ENCODE measurements at regions not wholly inside any gene's neighbourhood (a gene's known extent, or its start where the extent isn't known, plus 50 kb on each side); places are given as distances from the start of the nearest gene placed in this dataset.

DNA sequence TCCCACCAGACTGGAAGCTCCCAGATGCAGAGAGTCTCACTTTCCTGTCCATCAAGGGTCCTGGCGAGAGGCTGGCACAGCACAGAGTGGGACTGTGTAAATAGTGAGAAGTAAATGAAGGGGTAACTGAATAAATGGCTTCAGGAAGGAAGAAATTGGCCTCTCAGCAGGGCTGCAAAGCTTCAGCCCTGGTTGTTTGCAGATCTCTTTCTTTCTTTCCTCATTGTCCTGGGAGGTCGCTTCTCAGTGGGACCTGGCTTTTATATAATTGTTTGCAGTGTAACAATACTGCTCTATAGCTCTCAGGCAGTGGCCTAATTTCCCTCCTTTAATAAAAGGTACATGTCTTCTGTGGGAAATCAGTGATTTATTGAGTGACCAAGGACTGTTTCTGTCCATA, 74.9 kb upstream of the GPR45 start:
- Histone ChIP-seq H3K9me3 (no peaks in the 10 kb centered on the region), H3K27me3 (no peaks in the 10 kb centered on the region), H3K4me1 (no peaks in the 10 kb centered on the region), H3K27ac (no peak overlapping the region), H3K4me3 (no peak overlapping the region), H3K36me3 (no peaks in the 10 kb centered on the region)
- in situ Hi-C loops (cut with MboI; ENCODE audit: low pct_ligation_motif_present in 1 of 4, low pct_unique_long_range_greater_than_20kb in 1 of 4, low sequenced_read_pairs in 3 of 4) (no loop called here), intact Hi-C loops (cut with DNase I; ENCODE audit: low total_unique reads) (no loop called here)
- 40 to 60% methylated on average over 1 to 2 of the region's 2 CpGs for WGBS, 2 donors (ENCODE audit: low coverage in 1 of 2)
- DNase-seq: no peak
- TF ChIP-seq, protein P1, sequence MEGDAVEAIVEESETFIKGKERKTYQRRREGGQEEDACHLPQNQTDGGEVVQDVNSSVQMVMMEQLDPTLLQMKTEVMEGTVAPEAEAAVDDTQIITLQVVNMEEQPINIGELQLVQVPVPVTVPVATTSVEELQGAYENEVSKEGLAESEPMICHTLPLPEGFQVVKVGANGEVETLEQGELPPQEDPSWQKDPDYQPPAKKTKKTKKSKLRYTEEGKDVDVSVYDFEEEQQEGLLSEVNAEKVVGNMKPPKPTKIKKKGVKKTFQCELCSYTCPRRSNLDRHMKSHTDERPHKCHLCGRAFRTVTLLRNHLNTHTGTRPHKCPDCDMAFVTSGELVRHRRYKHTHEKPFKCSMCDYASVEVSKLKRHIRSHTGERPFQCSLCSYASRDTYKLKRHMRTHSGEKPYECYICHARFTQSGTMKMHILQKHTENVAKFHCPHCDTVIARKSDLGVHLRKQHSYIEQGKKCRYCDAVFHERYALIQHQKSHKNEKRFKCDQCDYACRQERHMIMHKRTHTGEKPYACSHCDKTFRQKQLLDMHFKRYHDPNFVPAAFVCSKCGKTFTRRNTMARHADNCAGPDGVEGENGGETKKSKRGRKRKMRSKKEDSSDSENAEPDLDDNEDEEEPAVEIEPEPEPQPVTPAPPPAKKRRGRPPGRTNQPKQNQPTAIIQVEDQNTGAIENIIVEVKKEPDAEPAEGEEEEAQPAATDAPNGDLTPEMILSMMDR (IDR thresholded peaks at IDR 0.05): no peak
- TF ChIP-seq EP300 (IDR thresholded peaks at IDR 0.05; ENCODE audit: low read depth) (no peak), POLR2AphosphoS5 (IDR thresholded peaks at IDR 0.05) (no peak), POLR2A (IDR thresholded peaks at IDR 0.05) (no peak)

DNA sequence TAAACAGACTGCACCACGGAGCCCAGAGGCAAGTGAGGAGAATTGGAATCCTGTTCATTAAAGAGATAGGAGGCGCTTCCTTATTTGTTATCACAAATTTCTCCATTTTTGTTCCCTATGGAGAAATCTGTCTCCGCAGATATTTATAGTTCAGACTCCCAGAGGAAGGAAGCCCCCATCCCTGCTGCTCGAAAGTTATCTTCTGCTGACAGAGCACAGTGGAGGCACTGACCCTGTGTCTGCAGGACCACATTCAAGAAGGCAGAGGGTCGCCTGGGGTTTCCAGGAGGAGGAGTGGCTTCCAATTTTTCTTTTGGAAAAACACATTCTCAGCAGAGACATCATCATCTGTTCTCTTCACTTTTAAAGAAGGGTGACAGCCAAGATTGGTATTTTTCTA, 73.0 kb upstream of the GPR45 start:
- no peaks in the 10 kb centered on the region for H3K4me1 ChIP-seq
- H3K4me3 ChIP-seq: no peak overlapping the region
- no peaks in the 10 kb centered on the region for H3K27me3 ChIP-seq
- in situ Hi-C loops (cut with MboI; ENCODE audit: low pct_ligation_motif_present in 1 of 4, low pct_unique_long_range_greater_than_20kb in 1 of 4, low sequenced_read_pairs in 3 of 4): no loop called here
- TF ChIP-seq, protein P1 (IDR thresholded peaks at IDR 0.05): no peak
- TF ChIP-seq POLR2A (IDR thresholded peaks at IDR 0.05) (no peak), POLR2AphosphoS5 (IDR thresholded peaks at IDR 0.05) (no peak), EP300 (IDR thresholded peaks at IDR 0.05; ENCODE audit: low read depth) (no peak)
- no peaks in the 10 kb centered on the region for H3K9me3 ChIP-seq
- no peak overlapping the region for H3K27ac ChIP-seq
- no peaks in the 10 kb centered on the region for H3K36me3 ChIP-seq
- 56 to 59% methylated on average over 3 to 5 of the region's 5 CpGs for WGBS, 2 donors (ENCODE audit: low coverage in 1 of 2)
- DNase-seq: no peak
- intact Hi-C loops (cut with DNase I; ENCODE audit: low total_unique reads): no loop called here

DNA sequence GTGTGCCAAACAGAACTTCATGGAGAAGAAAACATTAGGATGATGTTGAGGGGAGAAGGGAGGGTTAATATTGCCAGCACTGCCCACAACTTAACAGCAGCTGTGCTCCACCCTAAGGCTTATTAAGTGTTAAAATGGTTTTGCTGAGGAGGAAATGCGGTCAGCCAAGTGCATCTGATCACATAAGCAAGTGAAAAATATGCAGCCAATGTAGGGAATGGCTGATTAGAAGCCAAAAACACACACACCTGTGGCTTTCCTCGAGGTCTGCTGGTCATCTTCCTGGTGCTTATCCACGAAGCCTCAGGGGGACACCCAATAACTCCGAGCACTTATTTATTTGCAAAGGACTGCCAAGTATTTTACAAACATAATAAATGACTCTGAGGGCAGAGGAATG, 66.3 kb upstream of the GPR45 start:
- peaks cover 0 to 27% (median 10%) of the 10 kb centered on the region in 4 donors for H3K4me1 ChIP-seq
- peak overlapping the region in 2 of 4 donors; percentile 39 to 53 for H3K27ac ChIP-seq
- no peaks in the 10 kb centered on the region for H3K36me3 ChIP-seq
- H3K27me3 ChIP-seq: no peaks in the 10 kb centered on the region
- intact Hi-C loops (cut with DNase I; ENCODE audit: low total_unique reads): no loop called here
- H3K4me3 ChIP-seq: no peak overlapping the region
- in situ Hi-C loops (cut with MboI; ENCODE audit: low pct_ligation_motif_present in 1 of 4, low pct_unique_long_range_greater_than_20kb in 1 of 4, low sequenced_read_pairs in 3 of 4): no loop called here
- DNase-seq: no peak
- TF ChIP-seq POLR2A (IDR thresholded peaks at IDR 0.05) (no peak), EP300 (IDR thresholded peaks at IDR 0.05; ENCODE audit: low read depth) (no peak), POLR2AphosphoS5 (IDR thresholded peaks at IDR 0.05) (no peak)
- no peaks in the 10 kb centered on the region for H3K9me3 ChIP-seq
- 11 to 14% methylated on average over 2 to 4 of the region's 4 CpGs for WGBS, 2 donors (ENCODE audit: low coverage in 1 of 2)

DNA sequence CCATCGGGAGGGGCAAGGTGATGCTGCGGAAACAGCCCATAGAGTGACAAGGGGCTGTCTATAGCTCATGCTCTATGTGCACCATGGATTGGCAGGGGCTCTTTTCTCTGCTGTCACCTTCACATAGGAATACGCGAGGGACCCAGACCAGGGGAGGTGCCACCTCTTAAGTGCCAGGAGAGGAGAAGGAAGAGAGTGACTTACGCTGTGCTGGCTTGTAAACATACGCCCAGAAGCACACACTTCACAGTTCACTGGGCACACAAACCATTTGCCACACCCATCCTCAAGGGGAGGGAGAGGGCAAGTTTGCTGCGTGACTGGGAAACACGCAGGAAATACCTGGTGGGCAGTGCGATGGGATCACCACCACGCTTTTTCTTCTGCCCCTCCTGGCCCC, 65.1 kb upstream of the GPR45 start:
- Histone ChIP-seq H3K4me1 (peaks cover 0 to 35% (median 21%) of the 10 kb centered on the region in 4 donors), H3K9me3 (no peaks in the 10 kb centered on the region), H3K36me3 (no peaks in the 10 kb centered on the region), H3K27ac (peak overlapping the region in 3 of 4 donors; percentile 19 to 53 (median 39)), H3K27me3 (no peaks in the 10 kb centered on the region), H3K4me3 (no peak overlapping the region)
- WGBS, 2 donors (ENCODE audit: low coverage in 1 of 2): 29% methylated on average over 9 of the region's 10 CpGs; no CpG with 5 or more reads in 1 of the 2 donors
- in situ Hi-C loops (cut with MboI; ENCODE audit: low pct_ligation_motif_present in 1 of 4, low pct_unique_long_range_greater_than_20kb in 1 of 4, low sequenced_read_pairs in 3 of 4): no loop called here
- TF ChIP-seq POLR2AphosphoS5 (IDR thresholded peaks at IDR 0.05): no peak
- intact Hi-C loops (cut with DNase I; ENCODE audit: low total_unique reads): no loop called here
- DNase-seq: peak; percentile 49

DNA sequence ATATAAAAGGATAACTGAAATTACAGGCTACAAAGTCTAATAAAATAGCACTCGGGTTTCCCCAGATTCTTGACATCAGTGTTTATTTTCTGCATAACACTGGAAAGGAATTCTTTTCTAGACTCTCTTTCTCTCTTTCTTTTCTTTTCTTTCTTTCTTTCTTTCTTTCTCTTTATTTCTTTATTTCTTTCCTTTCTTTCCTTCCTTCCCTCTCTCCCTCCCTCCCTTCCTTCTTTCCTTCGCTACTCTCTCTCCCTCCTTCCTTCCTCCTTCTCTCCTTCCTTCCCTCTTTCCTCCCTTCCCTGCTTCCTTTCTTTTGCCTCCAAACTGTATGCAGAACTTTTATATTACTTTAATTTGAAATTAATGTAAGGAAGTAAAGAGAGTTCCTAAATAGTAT, 64.5 kb upstream of the GPR45 start:
- TF ChIP-seq, protein P1 (IDR thresholded peaks at IDR 0.05): no peak
- TF ChIP-seq POLR2AphosphoS5 (IDR thresholded peaks at IDR 0.05) (no peak), POLR2A (IDR thresholded peaks at IDR 0.05) (no peak), EP300 (IDR thresholded peaks at IDR 0.05; ENCODE audit: low read depth) (no peak)
- H3K27ac ChIP-seq: no peak overlapping the region
- 45 to 50% methylated on average over 2 of the region's 2 CpGs for WGBS, 2 donors (ENCODE audit: low coverage in 1 of 2)
- H3K4me3 ChIP-seq: no peak overlapping the region
- peaks cover 0 to 35% (median 22%) of the 10 kb centered on the region in 4 donors for H3K4me1 ChIP-seq
- H3K9me3 ChIP-seq: no peaks in the 10 kb centered on the region
- no peak for DNase-seq
- H3K27me3 ChIP-seq: no peaks in the 10 kb centered on the region
- in situ Hi-C loops (cut with MboI; ENCODE audit: low pct_ligation_motif_present in 1 of 4, low pct_unique_long_range_greater_than_20kb in 1 of 4, low sequenced_read_pairs in 3 of 4): no loop called here
- intact Hi-C loops (cut with DNase I; ENCODE audit: low total_unique reads): no loop called here
- no peaks in the 10 kb centered on the region for H3K36me3 ChIP-seq

All from transverse colon (tissue), 4 donors.